Rectal smooth muscle tissue (tissue), 1 donor: ENCODE measurements at regions not wholly inside any gene's neighbourhood (a gene's known extent, or its start where the extent isn't known, plus 50 kb on each side); places are given as distances from the start of the nearest gene placed in this dataset.

Source experiments
- H3K27ac ChIP-seq: one replicate; pipeline ENCODE4 v1.7.0; 2013; ENCODE audit warnings: low read depth, low read length, inconsistent platforms
- H3K27me3 ChIP-seq: one replicate; pipeline ENCODE4 v1.7.0; 2013; ENCODE audit warnings: low read length; ENCODE audit not compliant: control insufficient read depth, insufficient read depth
- H3K36me3 ChIP-seq: one replicate; pipeline ENCODE4 v1.7.0; 2013; ENCODE audit warnings: low read length; ENCODE audit not compliant: control insufficient read depth, insufficient read depth
- H3K4me1 ChIP-seq: one replicate; pipeline ENCODE4 v1.7.0; 2013; ENCODE audit warnings: low read length; ENCODE audit not compliant: control insufficient read depth, insufficient read depth
- H3K4me3 ChIP-seq: one replicate; pipeline ENCODE4 v1.7.0; 2013; ENCODE audit warnings: low read length
- H3K9ac ChIP-seq: one replicate; pipeline ENCODE4 v1.7.0; 2013; ENCODE audit warnings: low read length

DNA sequence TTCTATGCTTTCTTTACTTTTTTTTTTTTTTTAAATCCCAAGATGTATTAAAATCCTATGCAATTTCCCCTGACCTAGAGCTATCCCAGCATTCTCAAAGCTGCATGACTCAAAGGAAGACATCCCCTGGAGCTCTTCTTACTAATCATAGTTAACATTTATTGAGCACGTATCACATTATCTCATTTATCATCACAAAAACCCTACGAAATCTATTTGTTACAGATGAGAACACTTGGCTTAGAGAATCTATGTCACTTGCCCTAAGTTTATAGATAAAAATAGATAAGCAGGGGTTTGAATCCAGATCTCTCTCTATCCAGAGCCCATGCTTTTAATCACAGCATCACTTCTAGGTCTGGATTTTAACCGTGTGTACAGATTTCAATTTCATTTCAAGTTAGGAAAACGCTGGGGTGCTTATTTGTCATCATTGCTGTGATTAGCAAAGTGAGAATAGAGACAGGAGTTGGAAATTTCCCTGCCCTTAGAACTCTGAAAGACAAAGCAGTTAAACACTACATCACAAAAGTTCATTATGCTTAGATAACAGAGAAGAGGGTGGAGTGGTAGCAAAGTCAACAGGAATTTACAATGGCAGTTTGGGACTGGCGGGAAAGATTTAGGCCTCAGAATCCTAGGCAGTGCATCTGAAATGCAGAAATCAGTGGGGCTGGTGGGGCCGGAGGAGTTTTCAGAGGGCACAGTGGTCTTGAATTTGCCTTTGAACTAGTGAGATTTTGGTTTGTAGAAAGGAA, 177.7 kb upstream of the FRMD6 start:
- Histone ChIP-seq H3K36me3 (no peaks in the 10 kb centered on the region), H3K4me1 (peaks cover 3% of the 10 kb centered on the region), H3K4me3 (no peak overlapping the region), H3K27me3 (no peaks in the 10 kb centered on the region), H3K9ac (no peak overlapping the region), H3K27ac (no peak overlapping the region)

DNA sequence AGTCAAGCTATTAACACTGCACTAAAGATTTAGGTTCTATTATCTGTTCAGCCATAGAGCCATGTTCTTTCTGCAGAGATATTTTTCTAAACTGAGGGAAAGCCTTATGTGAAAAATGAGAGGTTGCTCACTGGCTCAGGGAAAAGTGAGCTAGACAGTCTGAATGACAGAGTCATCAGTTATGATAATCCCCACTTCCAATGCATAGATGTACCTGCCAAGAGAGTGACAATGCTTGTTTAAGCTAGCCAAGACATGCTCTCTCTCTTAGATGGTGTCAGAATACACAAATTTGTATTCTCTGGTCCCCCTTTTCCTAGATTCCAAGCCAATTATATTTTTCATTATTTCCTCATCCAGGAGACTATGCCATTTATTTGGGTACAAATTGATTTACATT, 176.9 kb upstream of the FRMD6 start:
- H3K36me3 ChIP-seq: no peaks in the 10 kb centered on the region
- no peak overlapping the region for H3K27ac ChIP-seq
- H3K4me1 ChIP-seq: peaks cover 7% of the 10 kb centered on the region
- H3K4me3 ChIP-seq: no peak overlapping the region
- H3K9ac ChIP-seq: no peak overlapping the region
- no peaks in the 10 kb centered on the region for H3K27me3 ChIP-seq

DNA sequence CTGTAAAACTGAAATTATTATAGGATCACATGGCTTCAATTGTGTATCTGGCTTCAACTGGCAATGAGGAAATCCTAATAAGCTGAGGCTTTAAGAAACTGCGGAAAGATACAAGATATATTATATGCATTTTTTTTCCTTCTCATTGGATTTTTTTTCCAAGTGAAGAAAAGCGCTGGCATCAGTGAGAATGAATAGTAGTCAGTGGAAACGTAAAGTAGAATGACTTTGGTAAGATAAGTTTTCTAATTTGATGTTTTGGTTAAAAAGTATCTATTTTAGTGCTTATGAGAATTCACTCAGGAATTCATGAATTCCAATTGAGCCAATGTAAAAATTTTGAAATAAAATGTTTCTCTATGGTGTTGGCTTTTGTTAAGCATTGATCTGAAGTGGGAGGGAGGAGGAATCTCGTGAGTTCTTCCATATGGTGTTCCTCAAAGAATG, 173.5 kb upstream of the FRMD6 start:
- Histone ChIP-seq H3K4me1 (peaks cover 5% of the 10 kb centered on the region), H3K36me3 (no peaks in the 10 kb centered on the region), H3K27ac (no peak overlapping the region), H3K9ac (no peak overlapping the region), H3K4me3 (no peak overlapping the region), H3K27me3 (no peaks in the 10 kb centered on the region)

DNA sequence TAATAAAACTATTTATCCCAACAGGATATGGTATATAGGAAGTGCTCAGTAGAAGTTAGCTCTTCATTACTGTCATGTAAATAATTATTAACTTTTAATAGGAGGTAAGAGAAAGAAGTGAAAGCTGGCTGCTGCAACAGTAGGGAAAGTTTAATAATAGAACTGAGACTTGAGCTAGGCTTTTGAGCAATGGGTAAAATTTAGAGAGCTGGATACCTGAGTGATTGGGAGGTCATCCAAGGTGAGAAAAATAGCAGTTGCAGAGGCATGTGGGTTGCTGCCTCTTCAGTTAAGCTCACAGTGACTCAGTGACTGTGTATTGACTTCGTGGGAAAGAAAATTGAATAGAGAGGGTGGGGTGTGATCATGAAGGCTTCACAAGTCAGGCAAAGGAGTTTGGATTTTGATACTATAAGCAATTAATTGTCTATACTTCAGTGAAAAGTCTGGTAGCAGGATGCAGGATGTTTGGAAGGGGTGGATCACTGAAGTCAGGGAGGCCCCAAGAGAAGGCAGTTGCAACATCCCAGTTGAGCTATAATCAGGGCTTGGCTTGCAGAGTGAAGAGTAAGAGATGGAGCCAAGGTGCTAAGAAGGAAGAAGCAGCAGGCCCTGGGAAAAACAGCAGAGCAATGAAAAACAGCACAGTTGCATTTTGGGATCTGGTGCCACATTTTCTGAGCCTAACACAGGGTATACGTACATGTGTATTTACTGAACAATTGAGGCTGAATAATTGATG, 172.0 kb upstream of the FRMD6 start:
- H3K27me3 ChIP-seq: no peaks in the 10 kb centered on the region
- no peak overlapping the region for H3K4me3 ChIP-seq
- peaks cover 6% of the 10 kb centered on the region for H3K4me1 ChIP-seq
- H3K27ac ChIP-seq: no peak overlapping the region
- H3K9ac ChIP-seq: no peak overlapping the region
- no peaks in the 10 kb centered on the region for H3K36me3 ChIP-seq

DNA sequence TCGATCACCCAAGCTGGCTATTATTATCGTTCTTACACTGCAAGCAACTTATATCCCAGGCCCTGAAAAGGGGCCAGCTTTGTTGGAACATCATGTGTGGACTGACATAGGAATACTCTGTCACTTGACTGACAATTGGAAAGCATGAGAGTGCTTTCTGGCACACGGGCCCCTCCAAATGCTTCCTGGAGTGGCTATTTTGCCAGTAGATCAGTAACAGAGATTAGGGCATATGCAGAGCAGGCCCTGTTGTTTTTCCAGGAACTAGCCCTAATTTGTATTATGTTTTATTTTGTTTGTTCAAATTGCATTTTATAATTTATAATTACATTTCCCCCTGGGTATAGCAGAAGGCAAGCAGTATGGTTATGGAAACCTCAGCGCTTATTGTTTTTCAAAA, 170.1 kb upstream of the FRMD6 start:
- H3K27ac ChIP-seq: no peak overlapping the region
- no peaks in the 10 kb centered on the region for H3K27me3 ChIP-seq
- H3K36me3 ChIP-seq: no peaks in the 10 kb centered on the region

DNA sequence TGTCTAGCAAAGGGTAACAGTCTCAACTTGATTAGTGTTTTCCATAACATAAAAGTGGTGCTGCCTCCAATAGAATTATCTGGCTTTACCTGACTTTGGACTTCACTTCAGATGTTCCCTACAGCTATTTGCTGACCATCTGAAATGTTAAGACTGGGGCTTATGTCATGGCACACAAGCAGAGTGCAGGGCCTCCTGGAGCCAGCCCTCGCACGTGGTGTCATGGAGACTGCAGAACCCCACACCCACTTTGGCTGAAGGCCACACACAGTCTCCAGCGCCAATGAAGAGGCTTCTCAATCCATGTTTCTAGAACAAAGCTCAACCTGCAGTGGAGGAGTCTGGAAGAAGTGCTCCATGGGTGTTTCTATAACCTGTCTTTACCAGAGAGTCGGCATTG, 169.6 kb upstream of the FRMD6 start:
- Histone ChIP-seq H3K4me3 (no peak overlapping the region), H3K27ac (no peak overlapping the region), H3K9ac (no peak overlapping the region), H3K27me3 (no peaks in the 10 kb centered on the region), H3K4me1 (peaks cover 8% of the 10 kb centered on the region), H3K36me3 (no peaks in the 10 kb centered on the region)

More for the DNA sequence above, 170.1 kb upstream of the FRMD6 start:
- Histone ChIP-seq H3K4me1 (peaks cover 8% of the 10 kb centered on the region), H3K9ac (no peak overlapping the region), H3K4me3 (no peak overlapping the region)

DNA sequence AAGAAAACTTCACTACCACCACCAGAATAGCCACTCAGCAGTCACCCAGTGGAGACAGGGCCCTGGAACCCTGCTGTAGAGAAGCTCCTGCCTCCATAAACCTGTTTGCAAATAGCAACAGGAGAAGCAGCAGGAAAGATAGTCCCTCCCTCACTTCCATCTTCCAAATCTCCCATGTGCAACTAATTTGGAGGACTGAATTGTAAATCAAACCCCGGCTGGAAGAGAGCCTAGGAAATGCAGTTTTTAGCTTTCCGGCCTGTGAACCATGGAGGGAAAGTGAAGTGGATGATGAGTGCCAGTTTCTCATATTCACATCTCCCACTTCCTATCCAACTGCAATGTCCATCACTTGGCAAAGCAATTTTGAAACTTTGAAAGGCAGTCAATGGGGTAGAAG, 167.2 kb upstream of the FRMD6 start:
- Histone ChIP-seq H3K27ac (no peak overlapping the region), H3K36me3 (no peaks in the 10 kb centered on the region), H3K9ac (no peak overlapping the region)

DNA sequence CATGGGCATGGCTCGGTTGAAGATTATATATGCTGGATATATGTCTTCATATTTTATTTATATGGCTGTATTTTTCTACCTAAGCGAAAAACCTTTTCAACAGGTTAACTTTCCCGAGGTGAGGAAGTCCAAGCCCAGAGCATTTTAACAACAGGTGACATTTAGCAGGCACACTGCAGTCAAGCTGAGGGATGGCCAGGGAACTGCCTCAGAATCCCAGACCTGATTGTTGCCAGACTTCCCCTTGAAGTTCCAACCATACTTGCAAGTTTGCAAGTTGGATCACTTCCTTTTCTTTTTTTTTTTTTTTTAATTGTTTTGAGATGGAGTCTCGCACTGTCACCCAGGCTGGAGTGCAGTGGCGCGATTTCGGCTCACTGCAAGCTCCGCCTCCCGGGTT, 166.0 kb upstream of the FRMD6 start:
- H3K9ac ChIP-seq: no peak overlapping the region
- no peaks in the 10 kb centered on the region for H3K27me3 ChIP-seq
- peaks cover 9% of the 10 kb centered on the region for H3K4me1 ChIP-seq
- H3K36me3 ChIP-seq: no peaks in the 10 kb centered on the region
- no peak overlapping the region for H3K4me3 ChIP-seq
- H3K27ac ChIP-seq: no peak overlapping the region

More for the DNA sequence above, 167.2 kb upstream of the FRMD6 start:
- Histone ChIP-seq H3K27me3 (no peaks in the 10 kb centered on the region), H3K4me1 (peaks cover 7% of the 10 kb centered on the region), H3K4me3 (no peak overlapping the region)

DNA sequence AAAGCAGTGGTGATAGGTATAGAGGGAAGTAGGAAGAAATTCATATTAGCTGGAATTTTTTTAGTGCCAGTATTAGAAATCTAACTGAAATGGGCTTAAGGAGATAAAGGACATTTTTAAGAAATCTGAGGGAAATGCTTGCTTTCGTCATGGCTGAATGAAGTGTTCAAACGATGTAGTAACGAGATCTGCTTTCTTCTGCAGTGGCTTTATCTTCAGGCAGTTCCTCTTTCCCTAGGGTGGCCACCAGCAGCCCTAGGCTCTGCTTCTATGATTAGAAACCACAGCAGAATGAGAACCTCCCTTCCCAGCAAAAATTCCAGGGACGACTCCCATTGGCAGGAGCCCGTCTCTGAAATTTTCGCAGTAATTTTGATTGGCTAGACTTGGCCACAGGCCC, 163.9 kb upstream of the FRMD6 start:
- Histone ChIP-seq H3K27ac (no peak overlapping the region), H3K4me1 (peaks cover 16% of the 10 kb centered on the region), H3K4me3 (no peak overlapping the region), H3K36me3 (no peaks in the 10 kb centered on the region), H3K27me3 (no peaks in the 10 kb centered on the region), H3K9ac (no peak overlapping the region)

DNA sequence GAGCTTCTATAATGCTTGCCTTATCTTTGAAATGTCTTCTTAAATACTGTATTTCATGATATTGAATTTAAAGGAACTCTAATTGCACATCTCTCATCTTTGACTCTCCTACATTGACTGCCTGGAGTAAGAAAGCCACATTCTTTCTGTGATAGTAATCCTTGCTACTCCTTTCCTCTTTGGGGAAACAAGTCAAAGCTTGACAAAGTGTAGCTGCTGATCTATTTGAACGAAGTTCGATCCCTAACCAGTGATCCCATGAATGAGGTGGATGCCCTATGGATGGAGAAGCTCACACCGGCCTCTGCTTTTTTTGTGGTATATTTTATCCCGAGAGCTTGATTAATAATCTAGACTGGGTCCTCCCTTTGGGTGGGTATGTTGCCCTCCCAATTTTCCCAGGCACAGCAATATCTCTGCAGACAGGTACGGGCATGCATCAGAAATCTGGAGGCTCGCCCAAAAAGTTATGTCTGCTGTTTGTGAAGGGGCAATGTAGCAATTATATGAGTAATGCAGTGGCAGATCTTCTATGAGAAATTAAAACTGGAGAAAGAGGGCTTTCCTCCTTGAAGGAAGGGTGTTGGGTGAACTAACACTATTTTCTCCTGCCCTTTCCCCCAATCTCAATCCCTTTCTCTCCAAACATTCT, 163.0 kb upstream of the FRMD6 start:
- H3K36me3 ChIP-seq: no peaks in the 10 kb centered on the region
- H3K4me1 ChIP-seq: peaks cover 16% of the 10 kb centered on the region
- H3K27me3 ChIP-seq: no peaks in the 10 kb centered on the region
- no peak overlapping the region for H3K4me3 ChIP-seq
- no peak overlapping the region for H3K9ac ChIP-seq
- no peak overlapping the region for H3K27ac ChIP-seq

DNA sequence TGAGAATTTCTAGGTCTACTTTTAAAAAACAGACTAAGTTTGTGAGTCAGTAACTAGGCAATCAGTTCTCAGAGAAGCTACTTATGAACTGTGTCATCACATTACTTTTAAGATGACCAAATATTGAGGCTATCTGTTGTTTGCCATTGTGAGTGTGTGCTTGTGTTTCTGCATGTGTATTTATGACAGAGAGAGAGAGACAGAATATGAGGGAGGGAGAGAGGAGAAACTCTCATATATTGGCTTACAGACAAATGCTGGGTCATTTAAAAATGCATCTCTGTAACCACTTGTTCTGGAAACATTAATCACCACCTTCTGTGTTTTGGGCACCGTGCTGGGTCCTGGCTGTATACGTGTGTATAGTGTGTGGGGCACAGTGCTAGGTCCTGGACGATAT, 161.5 kb upstream of the FRMD6 start:
- Histone ChIP-seq H3K4me3 (no peak overlapping the region), H3K27ac (peak overlapping the region; percentile 50), H3K27me3 (no peaks in the 10 kb centered on the region), H3K9ac (no peak overlapping the region), H3K4me1 (peaks cover 14% of the 10 kb centered on the region), H3K36me3 (no peaks in the 10 kb centered on the region)

DNA sequence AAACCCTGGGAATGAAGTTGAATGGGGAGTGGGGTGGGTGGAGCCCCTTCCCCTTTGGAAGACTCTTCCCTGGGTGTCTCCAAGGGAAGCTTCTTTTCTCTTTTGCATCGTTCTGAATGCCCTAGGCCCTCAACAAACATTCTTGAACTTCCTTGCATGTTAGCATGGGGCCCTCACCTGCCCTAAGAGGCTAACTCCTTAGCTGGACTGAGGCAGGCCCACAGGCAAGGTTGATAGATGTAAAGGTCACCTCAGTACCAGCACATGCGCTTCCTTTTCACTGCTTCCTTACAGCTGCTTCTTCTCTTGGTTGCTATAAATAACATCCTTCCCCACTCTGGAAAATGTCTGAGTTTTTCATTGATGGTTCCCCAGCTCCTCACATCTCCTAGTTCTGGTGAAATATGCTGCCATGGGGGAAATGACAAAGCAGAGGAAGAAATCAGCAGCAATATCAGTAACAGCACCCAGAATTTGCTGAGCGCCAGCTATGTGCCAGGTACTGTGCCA, 160.6 kb upstream of the FRMD6 start:
- H3K9ac ChIP-seq: no peak overlapping the region
- H3K36me3 ChIP-seq: no peaks in the 10 kb centered on the region
- peak overlapping the region; percentile 50 for H3K27ac ChIP-seq
- no peaks in the 10 kb centered on the region for H3K27me3 ChIP-seq
- no peak overlapping the region for H3K4me3 ChIP-seq
- peaks cover 12% of the 10 kb centered on the region for H3K4me1 ChIP-seq
